Prostate gland (tissue), 2 donors: ENCODE measurements at regions not wholly inside any gene's neighbourhood (a gene's known extent, or its start where the extent isn't known, plus 50 kb on each side); places are given as distances from the start of the nearest gene placed in this dataset.

Experiments
- DNase-seq: peaks from one replicate; pipeline ENCODE4 v3.0.0-alpha.2; 2019; ENCODE audit warnings: low spot score
- H3K27ac ChIP-seq, 2 donors: fragments of 200-600 bp; sonication (generic); 2 replicates each; pipeline ENCODE4 v1.5.1; 2017 to 2019
- H3K27me3 ChIP-seq: fragments of 200-600 bp; sonication (generic); replicated peaks from 2 replicates; pipeline ENCODE4 v1.5.1; 2019; ENCODE audit not compliant: insufficient read depth
- H3K36me3 ChIP-seq, 2 donors: fragments of 200-600 bp; sonication (generic); 1 replicate in 1 of 2; 2 replicates in 1 of 2; pipeline versions ENCODE4 v1.5.1 to v1.8.1; 2017 to 2019
- H3K4me1 ChIP-seq: fragments of 200-600 bp; sonication (generic); replicated peaks from 2 replicates; pipeline ENCODE4 v1.5.1; 2019
- H3K4me3 ChIP-seq, 2 donors: fragments of 200-600 bp; sonication (generic); 2 replicates each; pipeline ENCODE4 v1.5.1; 2017 to 2019
- H3K9me3 ChIP-seq: fragments of 200-600 bp; sonication (generic); 2 replicates; pipeline ENCODE4 v1.5.1; 2017
- CTCF ChIP-seq, 4 experiments: fragments of 200-600 bp in 2 of 4; fragments of 450-650 bp in 2 of 4; sonication (generic) in 2 of 4; IDR thresholded peaks; 1 replicate in 3 of 4; 2 replicates in 1 of 4; pipeline ENCODE4 v1.5.1; 2016 to 2019; ENCODE audit warnings: antibody characterized with exemption in 4 of 4, mild to moderate bottlenecking in 2 of 4, moderate library complexity in 2 of 4
- POLR2A ChIP-seq: fragments of 450-650 bp; IDR thresholded peaks from one replicate; pipeline ENCODE4 v1.6.1; 2016; ENCODE audit warnings: antibody characterized with exemption, mild to moderate bottlenecking
- POLR2AphosphoS5 ChIP-seq: sonication (generic); formaldehyde crosslinking; IDR thresholded peaks from one replicate; pipeline ENCODE4 v1.6.1; 2017; ENCODE audit warnings: antibody characterized with exemption
- WGBS: methylation state at CpG from one replicate; pipeline ENCODE4 v1.1.5; 2018; 5-methylcytosine and 5-hydroxymethylcytosine counted together
- intact Hi-C: fragments of 100-400 bp; cut with DNase I; formaldehyde crosslinking; loops from one replicate; pipeline ENCODE4 v1.14.2; 2022

DNA sequence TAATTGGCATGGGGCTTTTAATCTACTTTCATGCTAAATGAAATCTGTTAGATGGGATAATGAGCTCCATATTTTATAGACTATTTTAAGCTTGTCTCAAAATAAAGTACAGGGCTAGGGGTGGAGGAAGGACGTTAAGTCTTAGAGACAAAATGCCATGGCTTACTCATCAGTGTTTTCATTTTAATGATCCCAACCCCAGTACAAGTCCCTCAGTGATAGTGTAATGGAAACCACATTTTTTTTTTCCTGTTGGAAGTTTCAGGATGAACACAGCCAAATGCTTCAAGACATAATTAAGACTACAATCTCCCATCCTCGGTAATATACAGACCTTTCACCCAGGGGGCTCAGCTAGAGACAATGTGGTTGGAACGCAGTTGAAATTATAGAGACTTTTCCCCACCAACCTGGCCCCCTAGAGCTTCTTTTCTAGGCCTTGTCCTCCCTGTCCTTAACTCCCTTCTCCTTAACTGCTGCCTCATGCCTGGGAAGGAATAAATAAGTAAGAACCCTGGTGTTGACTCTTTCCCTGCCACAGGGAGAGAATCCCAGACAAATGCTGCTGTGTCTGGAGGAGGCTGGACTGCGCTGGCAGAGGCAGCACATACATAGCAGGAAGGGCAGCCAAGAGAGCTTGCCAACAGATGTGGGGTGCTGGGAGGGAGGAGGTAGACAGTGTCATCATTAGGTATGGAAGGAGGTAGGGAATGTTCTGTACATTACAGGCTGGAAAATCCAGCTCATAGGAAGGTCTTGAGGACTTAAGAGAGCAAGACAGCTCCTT lies 115.4 kb upstream of the ROPN1 start:
- Histone ChIP-seq H3K4me1 (no peaks in the 10 kb centered on the region), H3K36me3 (no peaks in the 10 kb centered on the region), H3K27me3 (no peaks in the 10 kb centered on the region), H3K9me3 (no peaks in the 10 kb centered on the region), H3K4me3 (no peak overlapping the region), H3K27ac (no peak overlapping the region)
- TF ChIP-seq POLR2AphosphoS5 (no peak), CTCF (IDR thresholded peaks at IDR 0.05) (no peak), POLR2A (no peak)
- WGBS = 54% methylated on average over 4 of the region's 4 CpGs
- intact Hi-C loops = no loop called here
- no peak for DNase-seq

- intact Hi-C loops = no loop called here
- H3K27me3 ChIP-seq = no peaks in the 10 kb centered on the region
- no peaks in the 10 kb centered on the region for H3K4me1 ChIP-seq
- no peaks in the 10 kb centered on the region for H3K9me3 ChIP-seq
- no peak for DNase-seq
- H3K36me3 ChIP-seq = no peaks in the 10 kb centered on the region
- no peak overlapping the region for H3K27ac ChIP-seq
- no peak overlapping the region for H3K4me3 ChIP-seq
- TF ChIP-seq POLR2AphosphoS5 = no peak
- no peak for TF ChIP-seq CTCF (IDR thresholded peaks at IDR 0.05)
- no peak for TF ChIP-seq POLR2A
- WGBS = 84% methylated on average over 1 of the region's 1 CpG
Measured at GRCh38 chr3:124108446-124108845, 116.5 kb upstream of the ROPN1 start.

GRCh38 chr3:124113485-124113884 lies 121.6 kb upstream of the ROPN1 start:
- Histone ChIP-seq H3K36me3 (no peaks in the 10 kb centered on the region), H3K27me3 (no peaks in the 10 kb centered on the region), H3K27ac (no peak overlapping the region), H3K4me1 (no peaks in the 10 kb centered on the region), H3K9me3 (no peaks in the 10 kb centered on the region), H3K4me3 (no peak overlapping the region)
- intact Hi-C loops = no loop called here
- no peak for DNase-seq
- no peak for TF ChIP-seq CTCF (IDR thresholded peaks at IDR 0.05)
- no peak for TF ChIP-seq POLR2A
- WGBS = 95% methylated on average over 4 of the region's 5 CpGs

GRCh38 chr3:124115279-124115678 lies 123.4 kb upstream of the ROPN1 start:
- no peak for DNase-seq
- TF ChIP-seq POLR2AphosphoS5 (no peak), POLR2A (no peak), CTCF (IDR thresholded peaks at IDR 0.05) (no peak)
- H3K36me3 ChIP-seq = no peaks in the 10 kb centered on the region
- H3K27ac ChIP-seq = no peak overlapping the region
- intact Hi-C loops = no loop called here
- no peaks in the 10 kb centered on the region for H3K9me3 ChIP-seq
- WGBS = 75% methylated on average over 6 of the region's 6 CpGs
- no peaks in the 10 kb centered on the region for H3K4me1 ChIP-seq
- no peak overlapping the region for H3K4me3 ChIP-seq
- no peaks in the 10 kb centered on the region for H3K27me3 ChIP-seq

- H3K36me3 ChIP-seq = no peaks in the 10 kb centered on the region
- no peaks in the 10 kb centered on the region for H3K4me1 ChIP-seq
- no peak for DNase-seq
- TF ChIP-seq CTCF (IDR thresholded peaks at IDR 0.05) (no peak), POLR2A (no peak), POLR2AphosphoS5 (no peak)
- WGBS = 87% methylated on average over 1 of the region's 1 CpG
- H3K27ac ChIP-seq = no peak overlapping the region
- no peaks in the 10 kb centered on the region for H3K27me3 ChIP-seq
- intact Hi-C loops = no loop called here
- no peak overlapping the region for H3K4me3 ChIP-seq
- H3K9me3 ChIP-seq = no peaks in the 10 kb centered on the region
Measured at GRCh38 chr3:124115956-124116355, 124.0 kb upstream of the ROPN1 start.
